ENCODE measurements at regions not wholly inside any gene's neighbourhood (a gene's known extent, or its start where the extent isn't known, plus 50 kb on each side); places are given as distances from the start of the nearest gene placed in this dataset.
"Not testable (repeated sequence)": the region's sequence is repeated elsewhere in the genome, so short reads cannot be mapped to it uniquely, and the experiment has no call there.

DNA sequence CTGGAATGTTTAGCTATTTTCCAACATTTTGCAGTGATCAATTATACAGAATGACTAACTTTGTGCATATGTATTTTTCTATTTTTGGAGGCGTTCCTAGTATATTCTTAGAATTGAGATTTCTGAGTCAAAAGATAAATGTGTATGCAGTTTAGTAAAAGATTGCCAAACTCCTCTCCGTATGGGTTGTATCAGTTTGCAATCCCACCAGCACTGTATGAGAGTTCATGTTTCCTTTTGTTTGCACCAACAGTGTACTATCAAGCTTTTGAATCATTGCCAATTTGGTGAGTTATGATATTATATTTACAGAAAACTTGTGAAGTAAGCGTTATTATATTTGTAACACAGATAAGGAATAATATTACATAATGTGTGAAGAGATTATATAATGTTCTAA, 658.7 kb downstream of the JRKL start:
- no peaks in the 10 kb centered on the region for H3K27me3 Mint-ChIP-seq (ENCODE audit: low read depth)

DNA sequence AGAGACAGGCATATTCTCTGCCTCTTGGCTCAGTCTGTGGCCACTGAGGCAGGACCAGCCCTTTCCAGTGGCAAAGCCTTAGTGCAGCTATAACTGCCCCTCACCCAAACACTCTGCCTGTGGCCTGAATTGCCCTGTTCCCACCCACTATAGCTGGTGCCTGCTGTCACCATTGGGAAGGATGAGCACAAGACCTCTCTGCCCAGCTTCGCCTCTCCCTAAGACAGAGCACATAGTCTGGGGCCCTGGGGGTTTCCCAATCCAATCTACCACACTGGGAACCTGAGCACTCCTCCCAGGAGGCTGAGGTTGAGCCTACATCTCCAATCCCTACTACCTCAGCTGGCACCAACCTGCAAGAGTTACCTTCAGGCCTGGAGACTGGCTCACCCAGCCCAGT, 670.4 kb downstream of the JRKL start:
- H3K27ac Mint-ChIP-seq, result no peak overlapping the region
- H3K36me3 Mint-ChIP-seq (ENCODE audit: low read depth), result no peaks in the 10 kb centered on the region
- H3K27me3 Mint-ChIP-seq (ENCODE audit: low read depth), result no peaks in the 10 kb centered on the region
- DNase-seq (ENCODE audit: low spot score), result no peak
- no peak overlapping the region for H3K4me3 Mint-ChIP-seq
- H3K4me1 Mint-ChIP-seq (ENCODE audit: low read depth), result no peaks in the 10 kb centered on the region
- H3K9me3 Mint-ChIP-seq, result peaks cover 34% of the 10 kb centered on the region

More for the DNA sequence above, 658.7 kb downstream of the JRKL start:
- DNase-seq (ENCODE audit: low spot score), result no peak
- no peak overlapping the region for H3K27ac Mint-ChIP-seq
- no peak overlapping the region for H3K4me3 Mint-ChIP-seq
- H3K36me3 Mint-ChIP-seq (ENCODE audit: low read depth), result no peaks in the 10 kb centered on the region
- peaks cover 9% of the 10 kb centered on the region for H3K9me3 Mint-ChIP-seq
- H3K4me1 Mint-ChIP-seq (ENCODE audit: low read depth), result no peaks in the 10 kb centered on the region

DNA sequence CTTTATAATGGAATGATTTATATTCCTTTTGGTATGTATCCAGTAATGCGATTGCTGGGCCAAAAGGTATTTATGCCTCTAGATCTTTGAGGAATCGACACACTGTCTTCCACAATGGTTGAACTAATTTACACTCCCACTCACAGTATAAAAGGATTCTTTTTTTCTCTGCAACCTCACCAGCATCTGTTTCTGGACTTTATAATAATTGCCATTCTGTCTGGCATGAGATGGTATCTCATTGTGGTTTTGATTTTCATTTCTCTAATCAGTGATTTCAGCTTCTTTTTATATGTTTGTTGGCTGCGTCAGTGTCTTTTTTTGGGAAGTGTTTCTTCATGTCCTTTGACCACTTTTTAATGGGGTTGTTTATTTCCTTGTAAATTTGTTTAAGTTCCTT, 679.3 kb downstream of the JRKL start:
- Mint-ChIP-seq H3K4me1 (ENCODE audit: low read depth) (no peaks in the 10 kb centered on the region), H3K4me3 (no peak overlapping the region), H3K36me3 (ENCODE audit: low read depth) (no peaks in the 10 kb centered on the region), H3K27ac (no peak overlapping the region), H3K27me3 (ENCODE audit: low read depth) (no peaks in the 10 kb centered on the region), H3K9me3 (peaks cover 43% of the 10 kb centered on the region)
- no peak for DNase-seq (ENCODE audit: low spot score)

DNA sequence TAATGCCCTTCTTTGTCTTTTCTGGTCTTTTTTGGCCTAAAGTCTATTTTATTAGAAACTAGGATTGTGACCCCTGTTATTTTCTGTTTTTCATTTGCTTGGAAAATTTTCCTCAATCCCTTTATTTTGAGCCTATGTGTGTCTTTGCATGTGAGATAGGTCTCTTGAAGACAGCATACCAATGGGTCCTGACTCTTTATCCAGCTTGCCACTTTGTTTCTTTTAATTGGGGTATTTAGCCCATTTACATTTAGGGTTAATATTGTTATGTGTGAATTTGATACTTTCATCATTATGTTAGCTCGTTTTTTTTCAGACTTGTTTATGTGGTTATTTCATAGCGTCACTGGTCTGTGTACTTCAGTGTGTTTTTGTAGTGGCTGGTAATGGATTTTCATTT, 682.6 kb downstream of the JRKL start:
- Mint-ChIP-seq H3K4me3 (no peak overlapping the region), H3K9me3 (peaks cover 49% of the 10 kb centered on the region), H3K4me1 (ENCODE audit: low read depth) (no peaks in the 10 kb centered on the region), H3K36me3 (ENCODE audit: low read depth) (no peaks in the 10 kb centered on the region), H3K27me3 (ENCODE audit: low read depth) (no peaks in the 10 kb centered on the region), H3K27ac (no peak overlapping the region)
- no peak for DNase-seq (ENCODE audit: low spot score)

DNA sequence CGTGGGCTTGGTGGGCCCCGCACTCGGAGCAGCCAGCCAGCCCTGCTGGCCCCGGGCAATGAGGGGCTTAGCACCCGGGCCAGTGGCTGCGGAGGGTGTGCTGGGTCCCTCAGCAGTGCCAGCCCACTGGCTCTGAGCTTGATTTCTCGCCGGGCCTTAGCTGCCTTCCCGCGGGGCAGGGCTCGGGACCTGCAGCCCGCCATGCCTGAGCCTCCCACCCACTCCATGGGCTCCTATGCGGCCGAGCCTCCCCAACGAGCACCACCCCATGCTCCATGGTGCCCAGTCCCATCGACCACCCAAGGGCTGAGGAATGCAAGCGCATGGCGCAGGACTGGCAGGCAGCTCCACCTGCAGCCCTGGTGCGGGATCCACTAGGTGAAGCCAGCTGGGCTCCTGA, 686.9 kb downstream of the JRKL start:
- DNase-seq (ENCODE audit: low spot score); H3K4me1 Mint-ChIP-seq (ENCODE audit: low read depth); H3K36me3 Mint-ChIP-seq (ENCODE audit: low read depth); H3K4me3 Mint-ChIP-seq; H3K27me3 Mint-ChIP-seq (ENCODE audit: low read depth); H3K27ac Mint-ChIP-seq: not testable (repeated sequence)
- peaks cover 40% of the 10 kb centered on the region for H3K9me3 Mint-ChIP-seq

DNA sequence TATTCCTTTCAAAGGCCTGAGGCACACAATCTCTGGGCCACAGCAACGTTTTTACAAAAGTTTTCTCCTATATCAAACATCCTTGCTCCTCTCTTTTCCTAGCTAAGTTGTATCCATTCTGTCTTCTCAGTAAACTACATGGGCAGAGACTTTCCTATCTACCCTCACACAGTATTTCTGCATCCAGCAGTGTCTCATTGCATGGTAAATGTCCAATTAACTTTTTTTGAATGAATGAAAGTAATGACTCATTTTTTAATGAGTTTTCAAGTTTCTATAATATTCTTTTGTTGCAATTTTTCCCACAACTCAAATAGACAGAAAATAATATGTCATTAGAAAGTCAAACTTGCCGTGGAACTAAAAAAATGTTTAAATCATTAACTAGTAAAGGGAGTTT, 688.6 kb downstream of the JRKL start:
- no peak for DNase-seq (ENCODE audit: low spot score)
- Mint-ChIP-seq H3K27ac (no peak overlapping the region), H3K27me3 (ENCODE audit: low read depth) (no peaks in the 10 kb centered on the region), H3K4me3 (no peak overlapping the region), H3K9me3 (peaks cover 32% of the 10 kb centered on the region), H3K4me1 (ENCODE audit: low read depth) (no peaks in the 10 kb centered on the region), H3K36me3 (ENCODE audit: low read depth) (no peaks in the 10 kb centered on the region)

DNA sequence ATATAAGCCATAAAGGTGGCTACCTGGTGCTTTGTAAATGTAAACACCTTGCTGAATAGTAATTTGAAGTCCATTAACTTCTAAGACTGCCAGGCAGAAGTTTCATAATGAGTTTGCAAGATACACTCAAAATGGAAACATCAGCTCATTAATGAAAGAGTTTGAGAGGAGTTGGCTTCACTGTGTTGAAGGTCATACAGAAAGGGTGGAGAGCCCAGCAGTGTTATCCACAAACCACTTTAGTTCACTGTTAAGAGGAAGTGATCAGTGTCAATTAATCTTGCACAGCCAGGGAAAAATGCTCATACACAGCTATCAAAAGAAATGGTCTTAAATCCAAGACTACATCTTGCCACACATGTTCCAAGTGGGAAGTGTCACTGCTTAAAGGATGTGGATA, 689.4 kb downstream of the JRKL start:
- no peaks in the 10 kb centered on the region for H3K27me3 Mint-ChIP-seq (ENCODE audit: low read depth)
- H3K4me3 Mint-ChIP-seq, result no peak overlapping the region
- no peaks in the 10 kb centered on the region for H3K4me1 Mint-ChIP-seq (ENCODE audit: low read depth)
- peaks cover 27% of the 10 kb centered on the region for H3K9me3 Mint-ChIP-seq
- DNase-seq (ENCODE audit: low spot score), result no peak
- H3K27ac Mint-ChIP-seq, result no peak overlapping the region
- H3K36me3 Mint-ChIP-seq (ENCODE audit: low read depth), result no peaks in the 10 kb centered on the region

DNA sequence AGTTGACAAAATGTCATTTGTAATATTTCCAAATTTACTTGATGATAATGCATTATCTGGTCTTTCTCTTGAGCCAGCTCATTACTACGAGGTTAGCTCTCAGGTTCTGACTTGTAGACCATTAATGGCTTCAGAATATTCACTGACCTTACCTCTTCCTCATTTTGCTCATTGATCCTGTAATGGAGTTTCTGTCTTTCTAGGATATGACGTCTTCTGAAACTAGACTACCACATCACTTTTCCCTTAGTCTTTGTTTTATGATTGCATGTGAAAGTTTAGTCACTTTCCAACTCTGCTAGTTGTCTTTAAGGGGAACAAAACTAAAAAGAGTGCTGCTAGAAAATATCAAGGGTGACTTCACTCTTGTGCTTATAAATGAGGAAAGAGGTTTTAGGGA, 697.6 kb downstream of the JRKL start:
- DNase-seq (ENCODE audit: low spot score), result no peak
- Mint-ChIP-seq H3K4me3 (no peak overlapping the region), H3K9me3 (peaks cover 13% of the 10 kb centered on the region), H3K27ac (no peak overlapping the region), H3K4me1 (ENCODE audit: low read depth) (no peaks in the 10 kb centered on the region), H3K27me3 (ENCODE audit: low read depth) (no peaks in the 10 kb centered on the region), H3K36me3 (ENCODE audit: low read depth) (no peaks in the 10 kb centered on the region)

DNA sequence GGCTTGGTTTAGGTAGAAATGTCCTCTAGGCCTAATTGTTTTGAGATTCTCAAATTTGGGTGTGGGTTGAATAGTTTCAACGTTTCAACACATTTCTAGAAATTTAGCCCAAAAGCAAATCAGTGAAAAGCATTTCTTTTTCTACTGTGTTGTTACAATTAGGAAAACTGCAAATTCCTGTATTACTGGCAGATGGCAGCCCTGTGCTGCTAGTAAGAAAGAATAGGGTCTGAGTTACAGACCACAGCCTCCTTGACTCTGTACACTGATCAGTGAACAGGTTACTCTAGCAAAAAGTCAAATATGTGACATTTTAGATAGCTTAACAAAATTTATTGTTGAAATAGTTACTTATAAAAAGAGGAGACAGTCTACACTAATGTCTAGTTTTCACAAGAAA, 703.0 kb downstream of the JRKL start:
- peaks cover 10% of the 10 kb centered on the region for H3K9me3 Mint-ChIP-seq
- no peak overlapping the region for H3K27ac Mint-ChIP-seq
- no peak overlapping the region for H3K4me3 Mint-ChIP-seq
- H3K36me3 Mint-ChIP-seq (ENCODE audit: low read depth), result no peaks in the 10 kb centered on the region
- H3K27me3 Mint-ChIP-seq (ENCODE audit: low read depth), result no peaks in the 10 kb centered on the region
- no peaks in the 10 kb centered on the region for H3K4me1 Mint-ChIP-seq (ENCODE audit: low read depth)
- DNase-seq (ENCODE audit: low spot score), result no peak

DNA sequence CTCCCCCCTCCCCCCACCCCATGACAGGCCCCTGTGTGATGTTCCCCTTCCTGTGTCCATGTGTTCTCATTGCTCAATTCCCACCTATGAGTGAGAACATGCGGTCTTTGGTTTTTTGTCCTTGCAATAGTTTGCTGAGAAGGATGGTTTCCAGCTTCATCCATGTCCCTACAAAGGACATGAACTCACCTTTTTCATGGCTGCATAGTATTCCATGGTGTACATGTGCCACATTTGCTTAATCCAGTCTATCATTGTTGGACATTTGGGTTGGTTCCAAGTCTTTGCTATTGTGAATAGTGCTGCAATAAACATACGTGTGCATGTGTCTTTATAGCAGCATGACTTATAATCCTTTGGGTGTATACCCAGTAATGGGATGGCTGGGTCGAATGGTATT, 712.4 kb downstream of the JRKL start:
- not testable (repeated sequence) for H3K27ac Mint-ChIP-seq; H3K4me3 Mint-ChIP-seq; H3K27me3 Mint-ChIP-seq (ENCODE audit: low read depth); DNase-seq (ENCODE audit: low spot score); H3K4me1 Mint-ChIP-seq (ENCODE audit: low read depth); H3K36me3 Mint-ChIP-seq (ENCODE audit: low read depth)
- peaks cover 18% of the 10 kb centered on the region for H3K9me3 Mint-ChIP-seq

DNA sequence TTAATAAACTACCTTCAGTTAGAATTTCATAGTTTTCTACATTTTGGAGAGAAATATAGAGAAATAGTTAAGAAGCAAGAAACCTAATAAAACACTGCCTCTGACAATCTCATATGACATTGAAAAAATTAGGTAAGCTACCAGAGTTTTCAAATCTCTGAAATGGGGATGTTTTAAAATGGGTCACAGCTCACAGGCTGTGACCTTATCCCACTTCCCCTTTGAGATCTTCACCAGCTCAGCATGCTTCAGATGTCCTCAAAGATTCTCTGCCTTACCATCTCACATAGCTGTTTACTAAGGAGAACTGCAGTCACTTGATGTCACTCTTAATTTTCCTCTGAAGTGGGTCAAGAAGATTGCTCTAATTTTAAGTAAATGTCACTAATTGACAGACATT, 717.8 kb downstream of the JRKL start:
- Mint-ChIP-seq H3K27me3 (ENCODE audit: low read depth) (no peaks in the 10 kb centered on the region), H3K4me3 (no peak overlapping the region), H3K27ac (no peak overlapping the region)

DNA sequence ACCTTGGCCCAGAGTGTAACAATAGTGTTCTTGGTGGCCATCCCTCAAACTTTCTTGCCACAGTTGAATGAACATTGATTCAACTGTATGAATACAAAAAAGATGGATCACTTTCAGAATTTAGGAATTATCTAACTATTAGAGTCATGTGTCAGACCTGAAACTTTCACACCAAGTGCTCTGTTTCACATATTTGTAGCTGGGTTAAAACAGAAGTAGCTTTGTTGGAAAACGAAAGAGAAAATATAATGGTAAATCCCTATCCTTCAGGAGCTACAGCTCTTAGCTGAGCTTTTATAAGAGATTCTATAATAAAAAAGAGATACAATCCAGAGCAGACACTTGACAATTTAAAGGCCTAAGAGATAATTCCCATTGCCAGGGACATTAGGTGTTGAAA, 719.3 kb downstream of the JRKL start:
- Mint-ChIP-seq H3K4me1 (ENCODE audit: low read depth) (no peaks in the 10 kb centered on the region), H3K36me3 (ENCODE audit: low read depth) (no peaks in the 10 kb centered on the region), H3K27ac (no peak overlapping the region), H3K4me3 (no peak overlapping the region), H3K9me3 (peaks cover 7% of the 10 kb centered on the region), H3K27me3 (ENCODE audit: low read depth) (no peaks in the 10 kb centered on the region)
- no peak for DNase-seq (ENCODE audit: low spot score)

More for the DNA sequence above, 717.8 kb downstream of the JRKL start:
- no peaks in the 10 kb centered on the region for H3K4me1 Mint-ChIP-seq (ENCODE audit: low read depth)
- DNase-seq (ENCODE audit: low spot score), result no peak
- no peaks in the 10 kb centered on the region for H3K36me3 Mint-ChIP-seq (ENCODE audit: low read depth)
- peaks cover 11% of the 10 kb centered on the region for H3K9me3 Mint-ChIP-seq

DNA sequence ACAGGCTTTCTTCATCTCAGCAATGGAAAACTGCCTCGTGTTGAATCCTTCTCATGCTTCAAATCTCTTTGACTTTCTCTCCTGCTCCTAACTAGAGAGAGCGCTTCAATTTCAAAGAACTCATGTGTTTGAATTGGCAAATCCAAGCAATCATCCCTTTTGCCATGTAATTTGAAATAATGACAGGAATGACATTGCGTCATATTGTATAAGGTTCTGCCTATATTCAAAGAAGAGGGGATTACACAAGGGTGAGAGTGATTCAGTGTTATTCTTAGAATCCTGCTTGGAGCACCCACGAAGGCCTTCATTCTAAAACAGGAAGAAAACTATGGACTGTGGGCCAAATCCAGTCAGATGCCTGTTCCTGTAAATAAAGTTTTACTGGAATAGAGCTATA, 720.6 kb downstream of the JRKL start:
- no peaks in the 10 kb centered on the region for H3K36me3 Mint-ChIP-seq (ENCODE audit: low read depth)
- H3K27me3 Mint-ChIP-seq (ENCODE audit: low read depth), result no peaks in the 10 kb centered on the region
- H3K4me1 Mint-ChIP-seq (ENCODE audit: low read depth), result no peaks in the 10 kb centered on the region
- no peak for DNase-seq (ENCODE audit: low spot score)
- H3K27ac Mint-ChIP-seq, result no peak overlapping the region
- H3K9me3 Mint-ChIP-seq, result peaks cover 7% of the 10 kb centered on the region
- no peak overlapping the region for H3K4me3 Mint-ChIP-seq

DNA sequence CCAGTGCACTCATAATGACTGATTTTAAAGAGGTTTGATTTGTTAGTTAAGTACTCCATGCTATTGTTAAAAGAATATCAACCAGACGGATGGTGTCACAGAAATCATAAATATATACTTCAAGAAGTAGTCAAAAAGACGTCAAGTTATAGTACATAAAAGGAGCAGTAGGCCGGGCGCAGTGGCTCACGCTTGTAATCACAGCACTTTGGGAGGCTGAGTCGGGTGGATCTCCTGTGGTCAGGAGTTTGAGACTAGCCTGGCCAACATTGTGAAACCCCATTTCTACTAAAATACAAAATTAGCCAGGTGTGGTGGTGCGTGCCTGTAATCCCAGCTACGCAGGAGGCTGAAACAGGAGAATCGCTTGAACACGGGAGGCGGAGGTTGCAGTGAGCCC, 721.7 kb downstream of the JRKL start:
- H3K4me1 Mint-ChIP-seq (ENCODE audit: low read depth), result no peaks in the 10 kb centered on the region
- no peak for DNase-seq (ENCODE audit: low spot score)
- H3K9me3 Mint-ChIP-seq, result peaks cover 7% of the 10 kb centered on the region
- H3K36me3 Mint-ChIP-seq (ENCODE audit: low read depth), result no peaks in the 10 kb centered on the region
- no peak overlapping the region for H3K4me3 Mint-ChIP-seq
- H3K27me3 Mint-ChIP-seq (ENCODE audit: low read depth), result no peaks in the 10 kb centered on the region
- H3K27ac Mint-ChIP-seq, result no peak overlapping the region

DNA sequence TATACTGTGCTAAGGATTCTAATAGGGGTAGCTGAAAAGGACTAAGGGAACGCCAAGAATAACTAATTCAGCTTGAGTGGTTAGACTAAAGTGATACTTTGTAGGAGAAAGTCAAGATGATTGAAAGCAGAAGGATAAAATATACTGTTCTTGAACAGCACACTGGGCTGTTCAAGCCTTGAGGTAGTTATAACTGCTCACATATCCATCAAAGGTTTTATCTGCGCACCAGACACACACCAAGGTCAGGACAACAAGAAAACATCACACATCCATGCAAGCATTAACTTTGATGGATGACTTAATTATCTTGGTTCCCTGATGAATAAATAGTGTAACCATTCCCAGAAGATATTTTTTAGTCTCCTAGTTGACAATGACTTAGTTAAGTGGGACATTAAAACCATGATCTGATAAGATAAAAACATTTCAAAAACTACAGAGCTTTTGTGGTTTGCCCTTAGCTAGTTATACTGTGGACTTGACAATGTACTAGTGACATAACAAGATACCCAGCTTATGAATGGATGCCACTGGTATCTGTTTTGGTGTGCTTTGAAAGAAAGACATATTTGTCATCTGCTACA, 728.9 kb downstream of the JRKL start:
- Mint-ChIP-seq H3K27ac (no peak overlapping the region), H3K4me3 (no peak overlapping the region), H3K36me3 (ENCODE audit: low read depth) (no peaks in the 10 kb centered on the region), H3K27me3 (ENCODE audit: low read depth) (no peaks in the 10 kb centered on the region), H3K9me3 (peaks cover 7% of the 10 kb centered on the region), H3K4me1 (ENCODE audit: low read depth) (no peaks in the 10 kb centered on the region)
- no peak for DNase-seq (ENCODE audit: low spot score)

Data from T-helper 2 cell treated with Interferon-gamma antibody and Interleukin-4, amounts not matched to agents 5 μg/mL and 100 μg/mL, for 36 hours (primary cell).